ENCODE measurements at regions not wholly inside any gene's neighbourhood (a gene's known extent, or its start where the extent isn't known, plus 50 kb on each side); places are given as distances from the start of the nearest gene placed in this dataset.

DNA sequence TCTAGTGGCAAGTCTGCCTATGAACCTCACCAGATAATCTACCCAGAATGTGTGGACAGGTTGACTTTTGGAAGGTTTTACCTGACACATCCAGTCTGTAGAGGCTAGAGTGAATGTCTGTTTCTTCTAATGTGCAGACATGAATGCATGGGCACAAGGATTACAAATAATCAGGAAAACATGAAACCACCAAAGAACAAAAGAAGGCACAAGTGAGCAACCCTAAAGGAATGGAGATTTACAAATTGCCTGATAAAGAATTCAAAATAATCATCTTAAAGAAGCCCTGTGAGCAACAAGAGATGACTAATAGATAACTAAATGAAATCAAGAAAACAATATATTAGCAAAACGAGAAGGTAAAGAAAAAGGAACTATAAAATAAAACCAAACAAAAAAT, 876.1 kb upstream of the ADGRB3 start:
- TF ChIP-seq, protein P1, sequence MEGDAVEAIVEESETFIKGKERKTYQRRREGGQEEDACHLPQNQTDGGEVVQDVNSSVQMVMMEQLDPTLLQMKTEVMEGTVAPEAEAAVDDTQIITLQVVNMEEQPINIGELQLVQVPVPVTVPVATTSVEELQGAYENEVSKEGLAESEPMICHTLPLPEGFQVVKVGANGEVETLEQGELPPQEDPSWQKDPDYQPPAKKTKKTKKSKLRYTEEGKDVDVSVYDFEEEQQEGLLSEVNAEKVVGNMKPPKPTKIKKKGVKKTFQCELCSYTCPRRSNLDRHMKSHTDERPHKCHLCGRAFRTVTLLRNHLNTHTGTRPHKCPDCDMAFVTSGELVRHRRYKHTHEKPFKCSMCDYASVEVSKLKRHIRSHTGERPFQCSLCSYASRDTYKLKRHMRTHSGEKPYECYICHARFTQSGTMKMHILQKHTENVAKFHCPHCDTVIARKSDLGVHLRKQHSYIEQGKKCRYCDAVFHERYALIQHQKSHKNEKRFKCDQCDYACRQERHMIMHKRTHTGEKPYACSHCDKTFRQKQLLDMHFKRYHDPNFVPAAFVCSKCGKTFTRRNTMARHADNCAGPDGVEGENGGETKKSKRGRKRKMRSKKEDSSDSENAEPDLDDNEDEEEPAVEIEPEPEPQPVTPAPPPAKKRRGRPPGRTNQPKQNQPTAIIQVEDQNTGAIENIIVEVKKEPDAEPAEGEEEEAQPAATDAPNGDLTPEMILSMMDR (IDR thresholded peaks at IDR 0.05) = no peak
- TF ChIP-seq POLR2A (IDR thresholded peaks at IDR 0.05) = no peak
